VCaP (cell line): ENCODE measurements at regions not wholly inside any gene's neighbourhood (a gene's known extent, or its start where the extent isn't known, plus 50 kb on each side); places are given as distances from the start of the nearest gene placed in this dataset.

Experiments
- H3K27ac ChIP-seq: fragments of 450-650 bp; 2 replicates; pipeline ENCODE4 v1.5.1; 2017
- TF ChIP-seq, protein P1 (sequence below): fragments of 450-650 bp; conservative IDR thresholded peaks from 2 replicates; pipeline ENCODE4 v1.5.1; 2017; ENCODE audit warnings: mild to moderate bottlenecking, moderate library complexity

GRCh38 chr15:100732211-100733055, 130.0 kb downstream of the ASB7 start:
- TF ChIP-seq, protein P1, sequence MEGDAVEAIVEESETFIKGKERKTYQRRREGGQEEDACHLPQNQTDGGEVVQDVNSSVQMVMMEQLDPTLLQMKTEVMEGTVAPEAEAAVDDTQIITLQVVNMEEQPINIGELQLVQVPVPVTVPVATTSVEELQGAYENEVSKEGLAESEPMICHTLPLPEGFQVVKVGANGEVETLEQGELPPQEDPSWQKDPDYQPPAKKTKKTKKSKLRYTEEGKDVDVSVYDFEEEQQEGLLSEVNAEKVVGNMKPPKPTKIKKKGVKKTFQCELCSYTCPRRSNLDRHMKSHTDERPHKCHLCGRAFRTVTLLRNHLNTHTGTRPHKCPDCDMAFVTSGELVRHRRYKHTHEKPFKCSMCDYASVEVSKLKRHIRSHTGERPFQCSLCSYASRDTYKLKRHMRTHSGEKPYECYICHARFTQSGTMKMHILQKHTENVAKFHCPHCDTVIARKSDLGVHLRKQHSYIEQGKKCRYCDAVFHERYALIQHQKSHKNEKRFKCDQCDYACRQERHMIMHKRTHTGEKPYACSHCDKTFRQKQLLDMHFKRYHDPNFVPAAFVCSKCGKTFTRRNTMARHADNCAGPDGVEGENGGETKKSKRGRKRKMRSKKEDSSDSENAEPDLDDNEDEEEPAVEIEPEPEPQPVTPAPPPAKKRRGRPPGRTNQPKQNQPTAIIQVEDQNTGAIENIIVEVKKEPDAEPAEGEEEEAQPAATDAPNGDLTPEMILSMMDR = no peak
- H3K27ac ChIP-seq = peak overlapping the region; percentile 39; the same call in 1 of the 2 replicates

DNA sequence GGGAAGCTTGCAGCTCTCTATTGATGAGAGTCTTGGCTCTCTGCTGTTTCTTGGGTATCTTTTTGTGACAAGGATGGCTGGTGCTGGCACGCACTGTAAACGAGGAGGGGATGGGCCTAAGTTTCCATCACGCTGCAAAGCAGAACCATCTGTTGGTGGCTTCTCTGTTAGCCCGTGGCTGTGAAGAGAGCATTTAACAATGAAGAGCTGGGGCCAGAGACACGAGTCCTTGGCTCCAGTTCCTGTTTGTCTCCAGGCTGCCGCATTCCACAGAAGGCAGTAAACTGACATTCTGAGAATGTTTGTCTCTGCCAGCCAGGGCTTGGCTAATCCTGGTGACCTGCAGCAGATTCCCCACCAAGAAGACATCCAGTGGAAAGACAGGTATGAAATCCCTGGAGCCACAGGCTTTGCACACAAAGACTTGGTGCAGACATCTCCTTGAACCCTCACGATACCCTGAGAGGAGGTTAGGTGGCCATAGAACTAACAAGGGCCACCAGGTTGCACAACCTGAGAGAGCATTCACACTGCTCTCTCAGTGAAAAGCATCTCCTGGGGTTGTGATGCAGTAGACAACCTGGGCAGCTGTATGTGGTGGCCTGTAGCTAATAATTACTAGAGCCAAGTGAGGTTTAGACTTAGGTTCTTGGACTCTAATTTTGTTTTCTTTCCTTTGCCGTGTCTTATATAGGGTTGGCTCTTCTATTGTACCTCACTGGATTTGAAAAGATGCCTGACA, 130.9 kb downstream of the ASB7 start:
- peak overlapping the region; percentile 39; the same call in 1 of the 2 replicates for H3K27ac ChIP-seq
- TF ChIP-seq, protein P1 = no peak

GRCh38 chr15:100733843-100734185, 131.4 kb downstream of the ASB7 start:
- peak overlapping the region; percentile 39; the same call in 1 of the 2 replicates for H3K27ac ChIP-seq

DNA sequence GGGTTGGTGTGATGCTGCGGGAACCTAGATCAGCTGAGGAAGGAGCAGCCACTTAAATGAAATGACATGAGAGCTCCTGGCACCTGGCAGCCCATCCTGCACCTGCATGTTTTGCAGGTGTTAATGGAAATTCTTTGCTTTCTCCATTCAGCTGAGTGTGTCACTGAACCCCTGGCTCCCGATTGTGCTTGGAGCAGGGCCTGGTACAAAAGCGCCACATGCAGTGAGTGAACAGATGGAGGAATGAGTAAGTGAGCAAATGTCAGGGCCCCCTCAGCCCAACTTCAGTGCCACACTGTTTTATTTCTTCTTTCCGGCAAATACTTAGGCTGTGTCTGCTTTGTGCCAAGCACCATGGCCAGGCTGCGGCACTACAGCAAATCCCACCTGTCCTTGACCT, 132.2 kb downstream of the ASB7 start:
- TF ChIP-seq, protein P1 = no peak
- no peak overlapping the region for H3K27ac ChIP-seq

DNA sequence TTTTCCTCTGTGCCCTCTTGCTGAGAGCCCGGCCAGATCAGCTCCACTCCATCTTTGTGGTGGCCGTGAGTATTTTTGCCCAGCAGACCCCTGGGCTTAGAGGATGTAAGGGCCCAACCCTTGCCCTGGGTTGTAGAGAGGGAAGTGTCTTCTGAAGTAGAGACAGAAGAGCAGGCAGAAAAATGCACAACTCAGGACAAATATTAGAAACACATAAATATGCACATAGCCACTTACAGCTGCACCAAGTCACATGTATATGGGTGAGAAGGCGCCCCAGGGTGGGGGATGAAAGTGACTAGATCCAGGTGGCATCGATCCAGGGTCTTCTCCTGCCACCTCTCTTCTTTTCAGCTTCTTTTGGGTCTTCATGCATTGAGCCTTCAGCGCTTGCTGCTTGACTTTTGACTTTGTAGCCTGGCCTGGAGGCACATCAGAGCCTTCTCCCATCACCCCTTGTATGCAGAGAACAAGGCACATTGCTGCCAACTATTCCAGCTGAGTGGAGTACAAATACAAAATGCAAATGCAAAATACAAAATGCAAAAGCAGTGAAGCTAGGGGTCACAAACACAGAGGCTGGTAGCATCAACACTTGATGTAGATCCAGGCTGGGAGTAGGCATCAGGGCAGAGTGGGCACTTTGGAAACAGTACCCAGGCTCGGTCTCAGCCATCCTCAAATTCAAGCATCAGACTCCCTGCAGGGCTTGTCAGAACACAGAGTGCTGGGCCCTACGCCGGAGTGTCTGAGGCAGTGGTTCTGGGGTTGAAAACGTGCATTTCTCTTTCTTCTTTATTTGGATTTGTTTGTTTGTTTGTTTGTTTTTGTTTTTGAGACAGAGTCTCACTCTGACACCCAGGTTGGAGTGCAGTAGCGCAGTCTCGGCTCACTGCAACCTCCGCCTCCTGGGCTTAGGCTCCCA, 133.0 kb downstream of the ASB7 start:
- TF ChIP-seq, protein P1 = no peak
- no peak overlapping the region for H3K27ac ChIP-seq

DNA sequence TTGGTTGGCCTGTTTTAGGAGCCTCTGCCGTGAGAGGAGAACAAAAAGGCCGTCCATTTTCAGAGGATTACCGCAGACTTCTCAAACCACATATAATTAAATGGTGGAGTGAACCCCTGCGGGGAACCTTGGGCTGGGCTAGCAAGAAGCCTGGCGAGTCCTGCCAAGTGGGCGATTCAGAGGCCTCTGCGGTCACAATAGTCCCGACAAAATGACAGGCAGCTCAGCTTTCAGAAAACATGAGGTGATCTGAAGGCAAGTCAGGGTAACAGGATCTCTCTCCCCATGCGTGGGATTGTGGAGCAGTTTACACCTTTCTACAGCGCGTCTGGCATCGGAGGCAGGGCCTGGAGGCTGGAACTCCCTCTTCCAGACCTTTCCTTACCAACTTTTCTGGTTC, 134.8 kb downstream of the ASB7 start:
- TF ChIP-seq, protein P1 = no peak
- no peak overlapping the region for H3K27ac ChIP-seq

DNA sequence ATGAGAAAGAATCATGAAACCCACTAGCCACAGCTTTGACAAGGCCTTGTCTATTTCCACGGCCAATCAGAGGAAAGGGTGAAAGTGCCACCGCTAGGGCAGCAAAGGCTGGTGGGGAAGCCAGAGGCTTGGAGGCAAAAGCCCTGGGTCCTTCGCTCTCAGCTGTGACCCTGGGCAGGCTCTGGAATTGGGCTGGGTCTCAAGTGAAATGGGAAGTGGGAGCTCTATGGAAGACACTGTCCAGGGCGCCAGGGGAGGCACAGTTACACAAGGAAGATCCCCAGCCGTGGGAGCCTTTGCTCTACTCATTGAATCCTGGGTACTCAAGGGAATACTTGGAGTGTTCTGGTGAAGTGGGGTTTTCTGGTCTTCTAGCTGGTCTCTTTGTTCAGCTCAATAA, 136.2 kb downstream of the ASB7 start:
- TF ChIP-seq, protein P1 = no peak

More for the DNA sequence above, 136.2 kb downstream of the ASB7 start:
- no peak overlapping the region for H3K27ac ChIP-seq
